GM23338 (cell line): ENCODE measurements at regions not wholly inside any gene's neighbourhood (a gene's known extent, or its start where the extent isn't known, plus 50 kb on each side); places are given as distances from the start of the nearest gene placed in this dataset.

ENCODE experiments used
- ATAC-seq: fragments of 200-7000 bp; cut with Tn5 transposase; 3 replicates; pipeline ENCODE4 v1.9.1; 2020
- DNase-seq: peaks from one replicate; pipeline ENCODE4 v3.0.0-alpha.2; 2015; ENCODE audit warnings: low spot score
- H2AFZ ChIP-seq: fragments of 200-600 bp; sonication (generic); 2 replicates; pipeline ENCODE4 v1.8.0; 2016; ENCODE audit warnings: antibody characterized with exemption, mild to moderate bottlenecking, moderate library complexity
- H3F3A ChIP-seq: fragments of 200-600 bp; sonication (generic); replicated peaks from 2 replicates; pipeline ENCODE4 v1.8.0; 2017; ENCODE audit warnings: antibody characterized with exemption, mixed run types, low read depth
- H3K27ac ChIP-seq: fragments of 200-600 bp; sonication (generic); 2 replicates; pipeline ENCODE4 v1.6.1; 2016; ENCODE audit warnings: low read depth
- H3K27me3 ChIP-seq: fragments of 200-600 bp; sonication (generic); 2 replicates; pipeline ENCODE4 v1.8.0; 2016; ENCODE audit warnings: mild to moderate bottlenecking, mixed run types, moderate library complexity; ENCODE audit not compliant: insufficient read depth
- H3K36me3 ChIP-seq: fragments of 200-600 bp; sonication (generic); 2 replicates; pipeline ENCODE4 v1.8.0; 2016; ENCODE audit warnings: mild to moderate bottlenecking; ENCODE audit not compliant: insufficient read depth
- H3K4me1 ChIP-seq: fragments of 200-600 bp; sonication (generic); 2 replicates; pipeline ENCODE4 v1.8.0; 2016; ENCODE audit warnings: mild to moderate bottlenecking, moderate library complexity; ENCODE audit not compliant: insufficient read depth
- H3K4me2 ChIP-seq: fragments of 200-600 bp; sonication (generic); 2 replicates; pipeline ENCODE4 v1.7.1; 2017; ENCODE audit warnings: mixed run types
- H3K4me3 ChIP-seq: fragments of 200-600 bp; sonication (generic); 2 replicates; pipeline ENCODE4 v1.6.1; 2016; ENCODE audit warnings: mixed run types
- H3K79me2 ChIP-seq: fragments of 200-600 bp; sonication (generic); replicated peaks from 2 replicates; pipeline ENCODE4 v1.8.0; 2017; ENCODE audit warnings: mild to moderate bottlenecking; ENCODE audit not compliant: insufficient read depth
- H3K9me2 ChIP-seq: fragments of 200-600 bp; sonication (generic); 2 replicates; pipeline ENCODE4 v1.8.0; 2017; ENCODE audit not compliant: insufficient read depth
- H4K20me1 ChIP-seq: fragments of 200-600 bp; sonication (generic); replicated peaks from 2 replicates; pipeline ENCODE4 v1.8.0; 2017; ENCODE audit warnings: mild to moderate bottlenecking; ENCODE audit not compliant: insufficient read depth
- H3K27ac Mint-ChIP-seq: 2 replicates; pipeline ENCODE4 v1.8.0; 2020; ENCODE audit warnings: inconsistent platforms, mild to moderate bottlenecking, moderate library complexity, mixed read lengths
- H3K27me3 Mint-ChIP-seq: 3 replicates; pipeline ENCODE4 v1.8.0; 2022; ENCODE audit warnings: low read depth, mild to moderate bottlenecking, moderate library complexity, mixed read lengths, inconsistent platforms; ENCODE audit not compliant: insufficient read depth, poor library complexity
- H3K36me3 Mint-ChIP-seq: 3 replicates; pipeline ENCODE4 v1.8.0; 2021; ENCODE audit warnings: low read depth, mild to moderate bottlenecking, inconsistent platforms, moderate library complexity, mixed read lengths
- H3K4me1 Mint-ChIP-seq: 3 replicates; pipeline ENCODE4 v1.8.0; 2020; ENCODE audit warnings: mild to moderate bottlenecking, inconsistent platforms, mixed read lengths
- H3K4me3 Mint-ChIP-seq: 3 replicates; pipeline ENCODE4 v1.8.0; 2021; ENCODE audit warnings: moderate library complexity, mild to moderate bottlenecking, inconsistent platforms, mixed read lengths
- H3K9me3 Mint-ChIP-seq: 3 replicates; pipeline ENCODE4 v1.8.0; 2020; ENCODE audit warnings: moderate library complexity, mild to moderate bottlenecking, inconsistent platforms, mixed read lengths
- CREB1 ChIP-seq: fragments of 250-450 bp; sonication (Bioruptor Pico); IDR thresholded peaks from 2 replicates; pipeline ENCODE4 v1.5.0; 2020; ENCODE audit warnings: low read depth, mild to moderate bottlenecking, moderate library complexity
- EZH2 ChIP-seq: fragments of 200-600 bp; sonication (generic); IDR thresholded peaks from one replicate; pipeline ENCODE4 v1.8.0; 2017; ENCODE audit warnings: antibody characterized with exemption, mild to moderate bottlenecking, low read depth; ENCODE audit not compliant: unreplicated experiment
- EZH2phosphoT487 ChIP-seq: fragments of 200-600 bp; sonication (generic); IDR thresholded peaks from one replicate; pipeline ENCODE4 v1.8.1; 2018; ENCODE audit warnings: antibody characterized with exemption; ENCODE audit not compliant: unreplicated experiment
- JUNB ChIP-seq: IDR thresholded peaks from one replicate; pipeline ENCODE4 v1.6.1; 2016; ENCODE audit warnings: antibody characterized with exemption; ENCODE audit not compliant: unreplicated experiment
- NANOG ChIP-seq: IDR thresholded peaks from 2 replicates; pipeline ENCODE4 v1.6.1; 2016; ENCODE audit warnings: antibody characterized with exemption, borderline replicate concordance
- POLR2AphosphoS5 ChIP-seq: IDR thresholded peaks from 2 replicates; pipeline ENCODE4 v1.6.1; 2016; ENCODE audit warnings: antibody characterized with exemption, low read depth
- STAT1 ChIP-seq: IDR thresholded peaks from one replicate; pipeline ENCODE4 v1.6.1; 2016; ENCODE audit warnings: antibody characterized with exemption; ENCODE audit not compliant: unreplicated experiment
- TF ChIP-seq, protein P1 (sequence below): fragments of 250-450 bp; sonication (Bioruptor Pico); IDR thresholded peaks from 2 replicates; pipeline ENCODE4 v1.5.0; 2020; ENCODE audit warnings: mild to moderate bottlenecking, moderate library complexity
- TF ChIP-seq, protein P2 (sequence below), 2 experiments: fragments of 200-600 bp in 1 of 2; sonication (generic) in 1 of 2; conservative IDR thresholded peaks; 2 replicates each; pipeline versions ENCODE4 v1.5.1 to v1.6.1; 2016 to 2017; ENCODE audit warnings: antibody characterized with exemption in 2 of 2, low read depth in 2 of 2, mild to moderate bottlenecking in 2 of 2, moderate library complexity in 1 of 2
- TF ChIP-seq, protein P3 (sequence below): IDR thresholded peaks from one replicate; pipeline ENCODE4 v1.6.1; 2018; ENCODE audit warnings: antibody characterized with exemption; ENCODE audit not compliant: unreplicated experiment

DNA sequence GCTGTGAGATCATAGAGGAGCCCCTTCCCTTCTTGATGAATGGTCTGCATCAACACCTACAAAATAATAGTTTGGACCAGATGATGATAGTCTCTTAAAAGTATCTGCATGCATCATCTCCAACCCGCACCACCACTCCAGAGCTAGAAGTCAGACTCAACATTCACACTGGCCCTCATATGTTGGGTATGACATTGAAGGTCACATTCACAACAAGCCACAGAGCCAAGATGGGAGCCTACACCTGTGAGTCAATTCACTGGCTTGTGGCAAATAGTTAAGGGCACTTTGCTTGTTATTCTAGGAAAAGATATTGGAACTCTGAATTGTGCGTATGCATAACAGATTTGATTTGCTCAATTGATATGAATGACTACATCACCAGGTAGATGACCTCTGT, 1197.9 kb downstream of the VRK1 start:
- DNase-seq (no peak), ATAC-seq (no peak)
- Histone ChIP-seq H2AFZ (no peak overlapping the region), H3K4me3 (no peak overlapping the region), H3F3A (no peaks in the 10 kb centered on the region), H3K4me2 (no peak overlapping the region), H3K36me3 (no peaks in the 10 kb centered on the region), H3K4me1 (no peaks in the 10 kb centered on the region), H3K27ac (no peak overlapping the region), H3K27me3 (no peaks in the 10 kb centered on the region), H3K9me2 (peaks cover 21% of the 10 kb centered on the region; the same call in 1 of the 2 replicates), H3K79me2 (no peaks in the 10 kb centered on the region), H4K20me1 (no peaks in the 10 kb centered on the region)
- Mint-ChIP-seq H3K36me3 (no peaks in the 10 kb centered on the region), H3K27ac (no peak overlapping the region), H3K4me1 (peaks cover 5% of the 10 kb centered on the region; the same call in 2 of the 3 replicates), H3K27me3 (no peaks in the 10 kb centered on the region), H3K9me3 (no peaks in the 10 kb centered on the region; the same call in 1 of the 3 replicates), H3K4me3 (no peak overlapping the region)
- TF ChIP-seq, protein P1, sequence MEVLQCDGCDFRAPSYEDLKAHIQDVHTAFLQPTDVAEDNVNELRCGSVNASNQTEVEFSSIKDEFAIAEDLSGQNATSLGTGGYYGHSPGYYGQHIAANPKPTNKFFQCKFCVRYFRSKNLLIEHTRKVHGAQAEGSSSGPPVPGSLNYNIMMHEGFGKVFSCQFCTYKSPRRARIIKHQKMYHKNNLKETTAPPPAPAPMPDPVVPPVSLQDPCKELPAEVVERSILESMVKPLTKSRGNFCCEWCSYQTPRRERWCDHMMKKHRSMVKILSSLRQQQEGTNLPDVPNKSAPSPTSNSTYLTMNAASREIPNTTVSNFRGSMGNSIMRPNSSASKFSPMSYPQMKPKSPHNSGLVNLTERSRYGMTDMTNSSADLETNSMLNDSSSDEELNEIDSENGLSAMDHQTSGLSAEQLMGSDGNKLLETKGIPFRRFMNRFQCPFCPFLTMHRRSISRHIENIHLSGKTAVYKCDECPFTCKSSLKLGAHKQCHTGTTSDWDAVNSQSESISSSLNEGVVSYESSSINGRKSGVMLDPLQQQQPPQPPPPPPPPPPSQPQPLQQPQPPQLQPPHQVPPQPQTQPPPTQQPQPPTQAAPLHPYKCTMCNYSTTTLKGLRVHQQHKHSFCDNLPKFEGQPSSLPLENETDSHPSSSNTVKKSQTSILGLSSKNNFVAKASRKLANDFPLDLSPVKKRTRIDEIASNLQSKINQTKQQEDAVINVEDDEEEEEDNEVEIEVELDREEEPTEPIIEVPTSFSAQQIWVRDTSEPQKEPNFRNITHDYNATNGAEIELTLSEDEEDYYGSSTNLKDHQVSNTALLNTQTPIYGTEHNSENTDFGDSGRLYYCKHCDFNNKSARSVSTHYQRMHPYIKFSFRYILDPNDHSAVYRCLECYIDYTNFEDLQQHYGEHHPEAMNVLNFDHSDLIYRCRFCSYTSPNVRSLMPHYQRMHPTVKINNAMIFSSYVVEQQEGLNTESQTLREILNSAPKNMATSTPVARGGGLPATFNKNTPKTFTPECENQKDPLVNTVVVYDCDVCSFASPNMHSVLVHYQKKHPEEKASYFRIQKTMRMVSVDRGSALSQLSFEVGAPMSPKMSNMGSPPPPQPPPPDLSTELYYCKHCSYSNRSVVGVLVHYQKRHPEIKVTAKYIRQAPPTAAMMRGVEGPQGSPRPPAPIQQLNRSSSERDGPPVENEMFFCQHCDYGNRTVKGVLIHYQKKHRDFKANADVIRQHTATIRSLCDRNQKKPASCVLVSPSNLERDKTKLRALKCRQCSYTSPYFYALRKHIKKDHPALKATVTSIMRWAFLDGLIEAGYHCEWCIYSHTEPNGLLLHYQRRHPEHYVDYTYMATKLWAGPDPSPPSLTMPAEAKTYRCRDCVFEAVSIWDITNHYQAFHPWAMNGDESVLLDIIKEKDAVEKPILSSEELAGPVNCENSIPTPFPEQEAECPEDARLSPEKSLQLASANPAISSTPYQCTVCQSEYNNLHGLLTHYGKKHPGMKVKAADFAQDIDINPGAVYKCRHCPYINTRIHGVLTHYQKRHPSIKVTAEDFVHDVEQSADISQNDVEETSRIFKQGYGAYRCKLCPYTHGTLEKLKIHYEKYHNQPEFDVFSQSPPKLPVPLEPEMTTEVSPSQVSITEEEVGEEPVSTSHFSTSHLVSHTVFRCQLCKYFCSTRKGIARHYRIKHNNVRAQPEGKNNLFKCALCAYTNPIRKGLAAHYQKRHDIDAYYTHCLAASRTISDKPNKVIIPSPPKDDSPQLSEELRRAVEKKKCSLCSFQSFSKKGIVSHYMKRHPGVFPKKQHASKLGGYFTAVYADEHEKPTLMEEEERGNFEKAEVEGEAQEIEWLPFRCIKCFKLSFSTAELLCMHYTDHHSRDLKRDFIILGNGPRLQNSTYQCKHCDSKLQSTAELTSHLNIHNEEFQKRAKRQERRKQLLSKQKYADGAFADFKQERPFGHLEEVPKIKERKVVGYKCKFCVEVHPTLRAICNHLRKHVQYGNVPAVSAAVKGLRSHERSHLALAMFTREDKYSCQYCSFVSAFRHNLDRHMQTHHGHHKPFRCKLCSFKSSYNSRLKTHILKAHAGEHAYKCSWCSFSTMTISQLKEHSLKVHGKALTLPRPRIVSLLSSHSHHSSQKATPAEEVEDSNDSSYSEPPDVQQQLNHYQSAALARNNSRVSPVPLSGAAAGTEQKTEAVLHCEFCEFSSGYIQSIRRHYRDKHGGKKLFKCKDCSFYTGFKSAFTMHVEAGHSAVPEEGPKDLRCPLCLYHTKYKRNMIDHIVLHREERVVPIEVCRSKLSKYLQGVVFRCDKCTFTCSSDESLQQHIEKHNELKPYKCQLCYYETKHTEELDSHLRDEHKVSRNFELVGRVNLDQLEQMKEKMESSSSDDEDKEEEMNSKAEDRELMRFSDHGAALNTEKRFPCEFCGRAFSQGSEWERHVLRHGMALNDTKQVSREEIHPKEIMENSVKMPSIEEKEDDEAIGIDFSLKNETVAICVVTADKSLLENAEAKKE (CRISPR knock-in tag) = no peak
- TF ChIP-seq EZH2phosphoT487 (no peak), NANOG (no peak), JUNB (no peak), STAT1 (no peak), POLR2AphosphoS5 (no peak), EZH2 (no peak), CREB1 (CRISPR knock-in tag) (no peak)
- TF ChIP-seq, protein P2, sequence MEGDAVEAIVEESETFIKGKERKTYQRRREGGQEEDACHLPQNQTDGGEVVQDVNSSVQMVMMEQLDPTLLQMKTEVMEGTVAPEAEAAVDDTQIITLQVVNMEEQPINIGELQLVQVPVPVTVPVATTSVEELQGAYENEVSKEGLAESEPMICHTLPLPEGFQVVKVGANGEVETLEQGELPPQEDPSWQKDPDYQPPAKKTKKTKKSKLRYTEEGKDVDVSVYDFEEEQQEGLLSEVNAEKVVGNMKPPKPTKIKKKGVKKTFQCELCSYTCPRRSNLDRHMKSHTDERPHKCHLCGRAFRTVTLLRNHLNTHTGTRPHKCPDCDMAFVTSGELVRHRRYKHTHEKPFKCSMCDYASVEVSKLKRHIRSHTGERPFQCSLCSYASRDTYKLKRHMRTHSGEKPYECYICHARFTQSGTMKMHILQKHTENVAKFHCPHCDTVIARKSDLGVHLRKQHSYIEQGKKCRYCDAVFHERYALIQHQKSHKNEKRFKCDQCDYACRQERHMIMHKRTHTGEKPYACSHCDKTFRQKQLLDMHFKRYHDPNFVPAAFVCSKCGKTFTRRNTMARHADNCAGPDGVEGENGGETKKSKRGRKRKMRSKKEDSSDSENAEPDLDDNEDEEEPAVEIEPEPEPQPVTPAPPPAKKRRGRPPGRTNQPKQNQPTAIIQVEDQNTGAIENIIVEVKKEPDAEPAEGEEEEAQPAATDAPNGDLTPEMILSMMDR (conservative IDR thresholded peaks at IDR 0.05; ENCODE audit: low read depth in 2 of 2) = no peak
- TF ChIP-seq, protein P3, sequence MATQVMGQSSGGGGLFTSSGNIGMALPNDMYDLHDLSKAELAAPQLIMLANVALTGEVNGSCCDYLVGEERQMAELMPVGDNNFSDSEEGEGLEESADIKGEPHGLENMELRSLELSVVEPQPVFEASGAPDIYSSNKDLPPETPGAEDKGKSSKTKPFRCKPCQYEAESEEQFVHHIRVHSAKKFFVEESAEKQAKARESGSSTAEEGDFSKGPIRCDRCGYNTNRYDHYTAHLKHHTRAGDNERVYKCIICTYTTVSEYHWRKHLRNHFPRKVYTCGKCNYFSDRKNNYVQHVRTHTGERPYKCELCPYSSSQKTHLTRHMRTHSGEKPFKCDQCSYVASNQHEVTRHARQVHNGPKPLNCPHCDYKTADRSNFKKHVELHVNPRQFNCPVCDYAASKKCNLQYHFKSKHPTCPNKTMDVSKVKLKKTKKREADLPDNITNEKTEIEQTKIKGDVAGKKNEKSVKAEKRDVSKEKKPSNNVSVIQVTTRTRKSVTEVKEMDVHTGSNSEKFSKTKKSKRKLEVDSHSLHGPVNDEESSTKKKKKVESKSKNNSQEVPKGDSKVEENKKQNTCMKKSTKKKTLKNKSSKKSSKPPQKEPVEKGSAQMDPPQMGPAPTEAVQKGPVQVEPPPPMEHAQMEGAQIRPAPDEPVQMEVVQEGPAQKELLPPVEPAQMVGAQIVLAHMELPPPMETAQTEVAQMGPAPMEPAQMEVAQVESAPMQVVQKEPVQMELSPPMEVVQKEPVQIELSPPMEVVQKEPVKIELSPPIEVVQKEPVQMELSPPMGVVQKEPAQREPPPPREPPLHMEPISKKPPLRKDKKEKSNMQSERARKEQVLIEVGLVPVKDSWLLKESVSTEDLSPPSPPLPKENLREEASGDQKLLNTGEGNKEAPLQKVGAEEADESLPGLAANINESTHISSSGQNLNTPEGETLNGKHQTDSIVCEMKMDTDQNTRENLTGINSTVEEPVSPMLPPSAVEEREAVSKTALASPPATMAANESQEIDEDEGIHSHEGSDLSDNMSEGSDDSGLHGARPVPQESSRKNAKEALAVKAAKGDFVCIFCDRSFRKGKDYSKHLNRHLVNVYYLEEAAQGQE = no peak
